22Rv1 (cell line): ENCODE measurements at regions not wholly inside any gene's neighbourhood (a gene's known extent, or its start where the extent isn't known, plus 50 kb on each side); places are given as distances from the start of the nearest gene placed in this dataset.

ENCODE experiments used
- CTCF ChIP-seq: fragments of 450-650 bp; IDR thresholded peaks from 2 replicates; pipeline ENCODE4 v1.5.1; 2017; ENCODE audit warnings: mild to moderate bottlenecking
- ZFX ChIP-seq: fragments of 450-650 bp; IDR thresholded peaks from 2 replicates; pipeline ENCODE4 v1.6.1; 2017; ENCODE audit warnings: antibody characterized with exemption, borderline replicate concordance

DNA sequence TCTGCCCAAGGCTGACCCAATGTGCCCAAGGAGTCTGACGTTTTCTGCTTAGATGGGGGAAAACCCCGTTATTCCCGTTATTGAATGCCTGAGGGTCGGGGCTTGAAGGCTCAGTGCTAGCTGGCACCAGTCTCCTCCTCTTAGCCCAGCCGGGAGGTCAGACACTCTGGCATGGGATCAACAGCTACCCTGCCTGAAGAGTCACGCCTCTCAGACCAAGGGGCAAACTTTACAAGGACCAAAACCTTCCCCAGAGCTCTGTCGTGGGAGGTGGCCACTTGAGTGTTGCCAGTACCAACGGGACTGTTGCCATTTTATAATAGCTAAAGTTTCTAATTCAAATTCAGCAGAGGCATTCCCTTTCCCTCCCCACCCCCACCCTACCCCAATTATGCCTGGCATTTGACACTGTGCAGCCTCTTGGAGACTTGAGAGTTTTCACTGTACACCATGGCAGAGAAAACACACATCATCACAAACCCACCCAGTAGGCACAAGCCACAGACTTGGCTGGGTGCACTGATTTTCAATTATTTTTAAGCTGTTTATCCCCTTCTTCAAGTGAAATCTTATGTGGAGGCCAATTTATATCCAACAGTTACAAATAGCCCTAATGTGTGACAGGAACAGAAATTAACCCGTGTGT, 137.5 kb upstream of the SYT13 start:
- TF ChIP-seq CTCF (no peak), ZFX (no peak)
